ENCODE measurements at regions not wholly inside any gene's neighbourhood (a gene's known extent, or its start where the extent isn't known, plus 50 kb on each side); places are given as distances from the start of the nearest gene placed in this dataset.

DNA sequence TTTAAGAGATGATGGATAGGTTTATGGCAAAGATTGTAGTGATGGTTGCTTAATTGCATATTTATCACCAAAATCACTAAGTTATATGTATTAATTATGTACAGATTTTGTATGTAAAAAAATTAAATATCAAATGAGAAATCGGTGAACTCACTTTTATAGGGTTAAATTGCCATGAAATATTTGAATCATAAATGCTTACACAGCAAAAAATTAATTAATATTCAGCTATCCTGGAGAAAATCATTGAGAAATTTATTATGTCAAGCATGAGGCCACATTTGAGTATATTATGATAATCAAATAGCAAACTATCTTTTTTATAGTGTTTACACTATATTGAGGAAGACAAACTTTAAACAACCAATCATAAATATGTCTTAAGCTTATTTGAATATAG, 239.4 kb upstream of the BRINP3 start:
- TF ChIP-seq, protein P1, sequence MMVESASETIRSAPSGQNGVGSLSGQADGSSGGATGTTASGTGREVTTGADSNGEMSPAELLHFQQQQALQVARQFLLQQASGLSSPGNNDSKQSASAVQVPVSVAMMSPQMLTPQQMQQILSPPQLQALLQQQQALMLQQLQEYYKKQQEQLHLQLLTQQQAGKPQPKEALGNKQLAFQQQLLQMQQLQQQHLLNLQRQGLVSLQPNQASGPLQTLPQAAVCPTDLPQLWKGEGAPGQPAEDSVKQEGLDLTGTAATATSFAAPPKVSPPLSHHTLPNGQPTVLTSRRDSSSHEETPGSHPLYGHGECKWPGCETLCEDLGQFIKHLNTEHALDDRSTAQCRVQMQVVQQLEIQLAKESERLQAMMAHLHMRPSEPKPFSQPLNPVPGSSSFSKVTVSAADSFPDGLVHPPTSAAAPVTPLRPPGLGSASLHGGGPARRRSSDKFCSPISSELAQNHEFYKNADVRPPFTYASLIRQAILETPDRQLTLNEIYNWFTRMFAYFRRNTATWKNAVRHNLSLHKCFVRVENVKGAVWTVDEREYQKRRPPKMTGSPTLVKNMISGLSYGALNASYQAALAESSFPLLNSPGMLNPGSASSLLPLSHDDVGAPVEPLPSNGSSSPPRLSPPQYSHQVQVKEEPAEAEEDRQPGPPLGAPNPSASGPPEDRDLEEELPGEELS (CRISPR knock-in tag; IDR thresholded peaks at IDR 0.05), result no peak
- TF ChIP-seq, protein P2, sequence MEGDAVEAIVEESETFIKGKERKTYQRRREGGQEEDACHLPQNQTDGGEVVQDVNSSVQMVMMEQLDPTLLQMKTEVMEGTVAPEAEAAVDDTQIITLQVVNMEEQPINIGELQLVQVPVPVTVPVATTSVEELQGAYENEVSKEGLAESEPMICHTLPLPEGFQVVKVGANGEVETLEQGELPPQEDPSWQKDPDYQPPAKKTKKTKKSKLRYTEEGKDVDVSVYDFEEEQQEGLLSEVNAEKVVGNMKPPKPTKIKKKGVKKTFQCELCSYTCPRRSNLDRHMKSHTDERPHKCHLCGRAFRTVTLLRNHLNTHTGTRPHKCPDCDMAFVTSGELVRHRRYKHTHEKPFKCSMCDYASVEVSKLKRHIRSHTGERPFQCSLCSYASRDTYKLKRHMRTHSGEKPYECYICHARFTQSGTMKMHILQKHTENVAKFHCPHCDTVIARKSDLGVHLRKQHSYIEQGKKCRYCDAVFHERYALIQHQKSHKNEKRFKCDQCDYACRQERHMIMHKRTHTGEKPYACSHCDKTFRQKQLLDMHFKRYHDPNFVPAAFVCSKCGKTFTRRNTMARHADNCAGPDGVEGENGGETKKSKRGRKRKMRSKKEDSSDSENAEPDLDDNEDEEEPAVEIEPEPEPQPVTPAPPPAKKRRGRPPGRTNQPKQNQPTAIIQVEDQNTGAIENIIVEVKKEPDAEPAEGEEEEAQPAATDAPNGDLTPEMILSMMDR (IDR thresholded peaks at IDR 0.05), result no peak
- TF ChIP-seq RELA (CRISPR knock-in tag; IDR thresholded peaks at IDR 0.05; ENCODE audit: borderline replicate concordance) (no peak), ZNF232 (CRISPR knock-in tag; IDR thresholded peaks at IDR 0.05) (no peak), NFYB (CRISPR knock-in tag; conservative IDR thresholded peaks at IDR 0.05; ENCODE audit: low read depth) (no peak), SP1 (CRISPR knock-in tag; conservative IDR thresholded peaks at IDR 0.05) (no peak), SMAD3 (CRISPR knock-in tag; IDR thresholded peaks at IDR 0.05; ENCODE audit: borderline replicate concordance) (no peak)
- TF ChIP-seq, protein P3, sequence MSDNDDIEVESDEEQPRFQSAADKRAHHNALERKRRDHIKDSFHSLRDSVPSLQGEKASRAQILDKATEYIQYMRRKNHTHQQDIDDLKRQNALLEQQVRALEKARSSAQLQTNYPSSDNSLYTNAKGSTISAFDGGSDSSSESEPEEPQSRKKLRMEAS (CRISPR knock-in tag; IDR thresholded peaks at IDR 0.05), result no peak
- TF ChIP-seq, protein P4, sequence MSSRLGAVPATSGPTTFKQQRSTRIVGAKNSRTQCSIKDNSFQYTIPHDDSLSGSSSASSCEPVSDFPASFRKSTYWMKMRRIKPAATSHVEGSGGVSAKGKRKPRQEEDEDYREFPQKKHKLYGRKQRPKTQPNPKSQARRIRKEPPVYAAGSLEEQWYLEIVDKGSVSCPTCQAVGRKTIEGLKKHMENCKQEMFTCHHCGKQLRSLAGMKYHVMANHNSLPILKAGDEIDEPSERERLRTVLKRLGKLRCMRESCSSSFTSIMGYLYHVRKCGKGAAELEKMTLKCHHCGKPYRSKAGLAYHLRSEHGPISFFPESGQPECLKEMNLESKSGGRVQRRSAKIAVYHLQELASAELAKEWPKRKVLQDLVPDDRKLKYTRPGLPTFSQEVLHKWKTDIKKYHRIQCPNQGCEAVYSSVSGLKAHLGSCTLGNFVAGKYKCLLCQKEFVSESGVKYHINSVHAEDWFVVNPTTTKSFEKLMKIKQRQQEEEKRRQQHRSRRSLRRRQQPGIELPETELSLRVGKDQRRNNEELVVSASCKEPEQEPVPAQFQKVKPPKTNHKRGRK (CRISPR knock-in tag; IDR thresholded peaks at IDR 0.05; ENCODE audit: borderline replicate concordance), result no peak
- TF ChIP-seq, protein P5, sequence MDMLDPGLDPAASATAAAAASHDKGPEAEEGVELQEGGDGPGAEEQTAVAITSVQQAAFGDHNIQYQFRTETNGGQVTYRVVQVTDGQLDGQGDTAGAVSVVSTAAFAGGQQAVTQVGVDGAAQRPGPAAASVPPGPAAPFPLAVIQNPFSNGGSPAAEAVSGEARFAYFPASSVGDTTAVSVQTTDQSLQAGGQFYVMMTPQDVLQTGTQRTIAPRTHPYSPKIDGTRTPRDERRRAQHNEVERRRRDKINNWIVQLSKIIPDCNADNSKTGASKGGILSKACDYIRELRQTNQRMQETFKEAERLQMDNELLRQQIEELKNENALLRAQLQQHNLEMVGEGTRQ (CRISPR knock-in tag; IDR thresholded peaks at IDR 0.05), result no peak
